SK-N-SH treated with all-trans-retinoic acid at 6 μM for 48 hours (cell line): ENCODE measurements at regions not wholly inside any gene's neighbourhood (a gene's known extent, or its start where the extent isn't known, plus 50 kb on each side); places are given as distances from the start of the nearest gene placed in this dataset.

Experiments used
- ATAC-seq: fragments of 200-7000 bp; cut with Tn5 transposase; 3 replicates; pipeline ENCODE4 v1.9.1; 2020; ENCODE audit warnings: mild to moderate bottlenecking, moderate library complexity
- BACH2 ChIP-seq: fragments of 250-450 bp; sonication (Bioruptor Pico); IDR thresholded peaks from 2 replicates; pipeline ENCODE4 v1.9.0; 2021; ENCODE audit warnings: mild to moderate bottlenecking, borderline replicate concordance
- CSDC2 ChIP-seq: fragments of 250-450 bp; sonication (Bioruptor Pico); IDR thresholded peaks from 2 replicates; pipeline ENCODE4 v1.5.0; 2020; ENCODE audit warnings: mild to moderate bottlenecking, moderate library complexity
- GLIS3 ChIP-seq: fragments of 250-450 bp; sonication (Bioruptor Pico); IDR thresholded peaks from 2 replicates; pipeline ENCODE4 v1.5.0; 2020; ENCODE audit warnings: mild to moderate bottlenecking, moderate library complexity
- ISL1 ChIP-seq: fragments of 250-450 bp; sonication (Bioruptor Pico); IDR thresholded peaks from 2 replicates; pipeline ENCODE4 v2.1.2; 2022; ENCODE audit warnings: mild to moderate bottlenecking, moderate library complexity
- OSR1 ChIP-seq: fragments of 250-450 bp; sonication (Bioruptor Pico); IDR thresholded peaks from 2 replicates; pipeline ENCODE4 v1.8.0; 2022; ENCODE audit warnings: moderate library complexity, mild to moderate bottlenecking, inconsistent platforms
- TCF4 ChIP-seq: fragments of 250-450 bp; sonication (Bioruptor Pico); IDR thresholded peaks from 2 replicates; pipeline ENCODE4 v1.8.0; 2021; ENCODE audit warnings: mild to moderate bottlenecking, moderate library complexity, borderline replicate concordance
- TOX ChIP-seq: fragments of 250-450 bp; sonication (Bioruptor Pico); IDR thresholded peaks from 2 replicates; pipeline ENCODE4 v1.8.0; 2021; ENCODE audit warnings: mild to moderate bottlenecking, moderate library complexity, borderline replicate concordance
- ZC3H10 ChIP-seq: fragments of 250-450 bp; sonication (Bioruptor Pico); IDR thresholded peaks from 2 replicates; pipeline ENCODE4 v1.5.1; 2021; ENCODE audit warnings: mild to moderate bottlenecking, moderate library complexity
- ZFP3 ChIP-seq: fragments of 250-450 bp; sonication (Bioruptor Pico); IDR thresholded peaks from 2 replicates; pipeline ENCODE4 v1.5.0; 2020; ENCODE audit warnings: mild to moderate bottlenecking, moderate library complexity
- ZFP30 ChIP-seq: fragments of 450-650 bp; formaldehyde crosslinking; IDR thresholded peaks from 2 replicates; pipeline ENCODE4 v1.5.0; 2022; ENCODE audit warnings: mild to moderate bottlenecking, moderate library complexity
- ZNF565 ChIP-seq: fragments of 450-650 bp; formaldehyde crosslinking; conservative IDR thresholded peaks from 2 replicates; pipeline ENCODE4 v1.5.0; 2020; ENCODE audit warnings: low read depth, mild to moderate bottlenecking, moderate library complexity
- ZNF70 ChIP-seq: fragments of 450-650 bp; formaldehyde crosslinking; IDR thresholded peaks from 2 replicates; pipeline ENCODE4 v1.5.0; 2020; ENCODE audit warnings: mild to moderate bottlenecking, moderate library complexity
- ZNF8 ChIP-seq: fragments of 450-650 bp; formaldehyde crosslinking; IDR thresholded peaks from 2 replicates; pipeline ENCODE4 v1.5.0; 2020; ENCODE audit warnings: mild to moderate bottlenecking, moderate library complexity
- TF ChIP-seq, protein P1 (sequence below): fragments of 250-450 bp; sonication (Bioruptor Pico); IDR thresholded peaks from 2 replicates; pipeline ENCODE4 v1.5.0; 2020; ENCODE audit warnings: mild to moderate bottlenecking, moderate library complexity
- TF ChIP-seq, protein P2 (sequence below): fragments of 250-450 bp; sonication (Bioruptor Pico); IDR thresholded peaks from 2 replicates; pipeline ENCODE4 v1.8.0; 2021; ENCODE audit warnings: low read depth, mild to moderate bottlenecking, moderate library complexity, borderline replicate concordance
- TF ChIP-seq, protein P3 (sequence below): fragments of 250-450 bp; sonication (Bioruptor Pico); IDR thresholded peaks from 2 replicates; pipeline ENCODE4 v1.8.0; 2020; ENCODE audit warnings: mild to moderate bottlenecking, moderate library complexity, borderline replicate concordance
- TF ChIP-seq, protein P4 (sequence below): fragments of 250-450 bp; sonication (Bioruptor Pico); IDR thresholded peaks from 2 replicates; pipeline ENCODE4 v1.5.1; 2021; ENCODE audit warnings: mild to moderate bottlenecking, moderate library complexity

DNA sequence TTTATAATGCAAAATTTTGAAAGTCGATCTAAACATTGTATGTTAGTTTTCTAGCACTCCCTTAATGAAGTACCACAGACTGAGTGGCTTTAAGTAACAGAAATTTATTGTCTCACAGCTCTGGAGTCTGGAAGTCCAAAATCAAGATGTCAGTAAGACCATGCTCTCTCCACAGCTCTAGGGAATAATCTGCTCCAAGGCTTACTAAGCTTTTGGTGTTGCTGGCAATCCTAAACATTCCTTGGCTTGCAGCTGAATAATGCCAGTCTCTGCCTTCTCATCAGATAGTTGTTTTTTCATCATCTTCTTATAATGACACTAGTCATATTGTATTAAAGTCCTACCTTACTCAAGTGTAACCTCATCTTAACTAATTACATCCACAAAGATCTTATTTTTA, 102.2 kb downstream of the RASSF9 start:
- TF ChIP-seq, protein P1, sequence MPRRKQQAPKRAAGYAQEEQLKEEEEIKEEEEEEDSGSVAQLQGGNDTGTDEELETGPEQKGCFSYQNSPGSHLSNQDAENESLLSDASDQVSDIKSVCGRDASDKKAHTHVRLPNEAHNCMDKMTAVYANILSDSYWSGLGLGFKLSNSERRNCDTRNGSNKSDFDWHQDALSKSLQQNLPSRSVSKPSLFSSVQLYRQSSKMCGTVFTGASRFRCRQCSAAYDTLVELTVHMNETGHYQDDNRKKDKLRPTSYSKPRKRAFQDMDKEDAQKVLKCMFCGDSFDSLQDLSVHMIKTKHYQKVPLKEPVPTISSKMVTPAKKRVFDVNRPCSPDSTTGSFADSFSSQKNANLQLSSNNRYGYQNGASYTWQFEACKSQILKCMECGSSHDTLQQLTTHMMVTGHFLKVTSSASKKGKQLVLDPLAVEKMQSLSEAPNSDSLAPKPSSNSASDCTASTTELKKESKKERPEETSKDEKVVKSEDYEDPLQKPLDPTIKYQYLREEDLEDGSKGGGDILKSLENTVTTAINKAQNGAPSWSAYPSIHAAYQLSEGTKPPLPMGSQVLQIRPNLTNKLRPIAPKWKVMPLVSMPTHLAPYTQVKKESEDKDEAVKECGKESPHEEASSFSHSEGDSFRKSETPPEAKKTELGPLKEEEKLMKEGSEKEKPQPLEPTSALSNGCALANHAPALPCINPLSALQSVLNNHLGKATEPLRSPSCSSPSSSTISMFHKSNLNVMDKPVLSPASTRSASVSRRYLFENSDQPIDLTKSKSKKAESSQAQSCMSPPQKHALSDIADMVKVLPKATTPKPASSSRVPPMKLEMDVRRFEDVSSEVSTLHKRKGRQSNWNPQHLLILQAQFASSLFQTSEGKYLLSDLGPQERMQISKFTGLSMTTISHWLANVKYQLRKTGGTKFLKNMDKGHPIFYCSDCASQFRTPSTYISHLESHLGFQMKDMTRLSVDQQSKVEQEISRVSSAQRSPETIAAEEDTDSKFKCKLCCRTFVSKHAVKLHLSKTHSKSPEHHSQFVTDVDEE, result no peak
- TF ChIP-seq, protein P2, sequence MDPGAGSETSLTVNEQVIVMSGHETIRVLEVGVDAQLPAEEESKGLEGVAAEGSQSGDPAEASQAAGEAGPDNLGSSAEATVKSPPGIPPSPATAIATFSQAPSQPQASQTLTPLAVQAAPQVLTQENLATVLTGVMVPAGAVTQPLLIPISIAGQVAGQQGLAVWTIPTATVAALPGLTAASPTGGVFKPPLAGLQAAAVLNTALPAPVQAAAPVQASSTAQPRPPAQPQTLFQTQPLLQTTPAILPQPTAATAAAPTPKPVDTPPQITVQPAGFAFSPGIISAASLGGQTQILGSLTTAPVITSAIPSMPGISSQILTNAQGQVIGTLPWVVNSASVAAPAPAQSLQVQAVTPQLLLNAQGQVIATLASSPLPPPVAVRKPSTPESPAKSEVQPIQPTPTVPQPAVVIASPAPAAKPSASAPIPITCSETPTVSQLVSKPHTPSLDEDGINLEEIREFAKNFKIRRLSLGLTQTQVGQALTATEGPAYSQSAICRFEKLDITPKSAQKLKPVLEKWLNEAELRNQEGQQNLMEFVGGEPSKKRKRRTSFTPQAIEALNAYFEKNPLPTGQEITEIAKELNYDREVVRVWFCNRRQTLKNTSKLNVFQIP (CRISPR knock-in tag), result no peak
- TF ChIP-seq BACH2 (CRISPR knock-in tag), result no peak
- TF ChIP-seq TCF4 (CRISPR knock-in tag), result no peak
- TF ChIP-seq ZNF565 (CRISPR knock-in tag), result no peak
- no peak for TF ChIP-seq ZFP30 (CRISPR knock-in tag)
- TF ChIP-seq, protein P3, sequence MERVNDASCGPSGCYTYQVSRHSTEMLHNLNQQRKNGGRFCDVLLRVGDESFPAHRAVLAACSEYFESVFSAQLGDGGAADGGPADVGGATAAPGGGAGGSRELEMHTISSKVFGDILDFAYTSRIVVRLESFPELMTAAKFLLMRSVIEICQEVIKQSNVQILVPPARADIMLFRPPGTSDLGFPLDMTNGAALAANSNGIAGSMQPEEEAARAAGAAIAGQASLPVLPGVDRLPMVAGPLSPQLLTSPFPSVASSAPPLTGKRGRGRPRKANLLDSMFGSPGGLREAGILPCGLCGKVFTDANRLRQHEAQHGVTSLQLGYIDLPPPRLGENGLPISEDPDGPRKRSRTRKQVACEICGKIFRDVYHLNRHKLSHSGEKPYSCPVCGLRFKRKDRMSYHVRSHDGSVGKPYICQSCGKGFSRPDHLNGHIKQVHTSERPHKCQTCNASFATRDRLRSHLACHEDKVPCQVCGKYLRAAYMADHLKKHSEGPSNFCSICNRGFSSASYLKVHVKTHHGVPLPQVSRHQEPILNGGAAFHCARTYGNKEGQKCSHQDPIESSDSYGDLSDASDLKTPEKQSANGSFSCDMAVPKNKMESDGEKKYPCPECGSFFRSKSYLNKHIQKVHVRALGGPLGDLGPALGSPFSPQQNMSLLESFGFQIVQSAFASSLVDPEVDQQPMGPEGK (CRISPR knock-in tag), result no peak
- peak; percentile 59 for ATAC-seq

DNA sequence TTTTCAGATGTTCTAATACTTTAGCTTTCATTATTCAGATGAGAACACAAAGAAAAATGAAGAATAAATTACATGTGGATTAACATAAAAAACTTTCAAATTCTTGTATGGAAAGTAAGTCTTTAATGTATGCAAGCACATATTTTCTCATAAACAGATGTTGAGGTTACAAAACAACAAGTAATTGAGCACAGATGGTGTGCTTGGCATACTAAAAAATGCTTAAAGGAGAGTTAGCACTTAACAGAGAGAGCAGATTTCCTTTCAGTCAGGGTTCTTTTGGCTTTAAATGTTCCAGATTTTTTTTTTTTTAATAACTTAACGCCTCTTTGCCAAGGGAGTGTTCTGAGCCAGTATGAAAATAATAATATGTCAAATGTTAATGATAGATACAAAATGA, 96.0 kb downstream of the RASSF9 start:
- ATAC-seq, result no peak
- TF ChIP-seq TCF4 (CRISPR knock-in tag) (no peak), TOX (CRISPR knock-in tag) (no peak), ZC3H10 (CRISPR knock-in tag) (no peak), ZNF565 (CRISPR knock-in tag) (no peak), GLIS3 (CRISPR knock-in tag) (no peak), ZFP3 (no peak), ZNF8 (CRISPR knock-in tag) (no peak)

DNA sequence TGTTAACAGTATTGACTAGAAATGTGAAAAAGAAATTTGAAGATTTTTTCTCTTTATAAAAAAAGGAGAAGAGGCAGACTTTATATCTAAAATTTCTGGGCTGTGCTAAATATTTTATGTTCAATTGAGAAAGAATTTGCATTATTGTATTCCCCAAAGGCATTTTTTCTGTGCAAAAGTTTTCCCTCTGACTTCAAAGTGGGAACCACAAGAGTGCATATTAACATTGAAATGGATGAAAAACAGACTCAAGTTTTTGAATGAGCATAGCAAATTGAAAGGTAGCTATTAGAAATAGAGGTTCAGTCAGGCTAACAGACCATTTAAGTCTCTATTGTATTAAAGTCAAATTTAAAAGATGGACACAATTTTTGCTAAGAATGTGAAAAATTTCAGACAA, 95.2 kb downstream of the RASSF9 start:
- ATAC-seq, result no peak
- TF ChIP-seq, protein P4, sequence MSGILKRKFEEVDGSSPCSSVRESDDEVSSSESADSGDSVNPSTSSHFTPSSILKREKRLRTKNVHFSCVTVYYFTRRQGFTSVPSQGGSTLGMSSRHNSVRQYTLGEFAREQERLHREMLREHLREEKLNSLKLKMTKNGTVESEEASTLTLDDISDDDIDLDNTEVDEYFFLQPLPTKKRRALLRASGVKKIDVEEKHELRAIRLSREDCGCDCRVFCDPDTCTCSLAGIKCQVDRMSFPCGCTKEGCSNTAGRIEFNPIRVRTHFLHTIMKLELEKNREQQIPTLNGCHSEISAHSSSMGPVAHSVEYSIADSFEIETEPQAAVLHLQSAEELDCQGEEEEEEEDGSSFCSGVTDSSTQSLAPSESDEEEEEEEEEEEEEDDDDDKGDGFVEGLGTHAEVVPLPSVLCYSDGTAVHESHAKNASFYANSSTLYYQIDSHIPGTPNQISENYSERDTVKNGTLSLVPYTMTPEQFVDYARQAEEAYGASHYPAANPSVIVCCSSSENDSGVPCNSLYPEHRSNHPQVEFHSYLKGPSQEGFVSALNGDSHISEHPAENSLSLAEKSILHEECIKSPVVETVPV (CRISPR knock-in tag), result no peak
- TF ChIP-seq ZNF70 (CRISPR knock-in tag) (no peak), GLIS3 (CRISPR knock-in tag) (no peak), ZNF565 (CRISPR knock-in tag) (no peak), CSDC2 (CRISPR knock-in tag) (no peak)

DNA sequence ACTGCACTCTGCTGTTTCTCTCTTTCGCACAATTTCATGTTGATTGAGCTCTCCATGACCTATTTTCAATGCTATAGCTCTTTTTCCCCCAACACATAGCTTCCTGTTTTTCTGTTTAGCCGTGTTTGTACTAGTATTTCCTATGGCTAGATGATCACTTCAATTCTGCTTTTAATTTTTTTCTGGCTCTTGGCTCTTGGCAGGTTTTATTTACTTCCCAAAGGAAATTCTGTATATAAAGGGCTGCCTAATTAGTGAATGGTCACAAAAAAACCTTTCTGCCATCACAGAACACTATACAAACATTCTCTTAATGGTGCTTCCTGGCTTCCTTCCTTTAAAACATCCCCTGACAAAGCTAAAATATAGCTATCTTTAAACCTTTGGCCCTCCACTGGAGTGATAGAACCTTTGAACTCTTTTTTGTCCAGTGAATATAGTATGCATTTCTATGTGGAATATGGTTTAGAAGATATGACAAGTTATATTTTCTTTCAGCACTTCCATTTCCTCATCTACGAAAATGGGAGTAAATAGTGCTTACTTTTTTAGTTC, 88.2 kb downstream of the RASSF9 start:
- TF ChIP-seq, protein P3 (CRISPR knock-in tag), result no peak
- TF ChIP-seq ISL1 (CRISPR knock-in tag) (no peak), TCF4 (CRISPR knock-in tag) (no peak), OSR1 (CRISPR knock-in tag) (no peak)
- no peak for ATAC-seq
